Stomach (tissue), 4 donors: ENCODE measurements at regions not wholly inside any gene's neighbourhood (a gene's known extent, or its start where the extent isn't known, plus 50 kb on each side); places are given as distances from the start of the nearest gene placed in this dataset.

Source experiments
- POLR2A ChIP-seq, 4 donors: fragments of 450-650 bp; IDR thresholded peaks; one replicate each; pipeline ENCODE4 v1.6.1; 2016; ENCODE audit warnings: antibody characterized with exemption in 4 of 4, control low read depth in 2 of 4, mild to moderate bottlenecking in 1 of 4, moderate library complexity in 1 of 4
- TF ChIP-seq, protein P1 (sequence below), 7 experiments: fragments of 450-650 bp in 4 of 7; fragments of 200-600 bp in 3 of 7; sonication (generic) in 3 of 7; IDR thresholded peaks; one replicate each; pipeline ENCODE4 v1.5.1; 2016 to 2019; ENCODE audit warnings: antibody characterized with exemption in 7 of 7, control low read depth in 2 of 7, mild to moderate bottlenecking in 1 of 7

- TF ChIP-seq, protein P1, sequence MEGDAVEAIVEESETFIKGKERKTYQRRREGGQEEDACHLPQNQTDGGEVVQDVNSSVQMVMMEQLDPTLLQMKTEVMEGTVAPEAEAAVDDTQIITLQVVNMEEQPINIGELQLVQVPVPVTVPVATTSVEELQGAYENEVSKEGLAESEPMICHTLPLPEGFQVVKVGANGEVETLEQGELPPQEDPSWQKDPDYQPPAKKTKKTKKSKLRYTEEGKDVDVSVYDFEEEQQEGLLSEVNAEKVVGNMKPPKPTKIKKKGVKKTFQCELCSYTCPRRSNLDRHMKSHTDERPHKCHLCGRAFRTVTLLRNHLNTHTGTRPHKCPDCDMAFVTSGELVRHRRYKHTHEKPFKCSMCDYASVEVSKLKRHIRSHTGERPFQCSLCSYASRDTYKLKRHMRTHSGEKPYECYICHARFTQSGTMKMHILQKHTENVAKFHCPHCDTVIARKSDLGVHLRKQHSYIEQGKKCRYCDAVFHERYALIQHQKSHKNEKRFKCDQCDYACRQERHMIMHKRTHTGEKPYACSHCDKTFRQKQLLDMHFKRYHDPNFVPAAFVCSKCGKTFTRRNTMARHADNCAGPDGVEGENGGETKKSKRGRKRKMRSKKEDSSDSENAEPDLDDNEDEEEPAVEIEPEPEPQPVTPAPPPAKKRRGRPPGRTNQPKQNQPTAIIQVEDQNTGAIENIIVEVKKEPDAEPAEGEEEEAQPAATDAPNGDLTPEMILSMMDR (IDR thresholded peaks at IDR 0.05) = no peak
- TF ChIP-seq POLR2A (IDR thresholded peaks at IDR 0.05) = no peak
These were observed 95.7 kb upstream of the CELF2 start for GRCh38 chr10:10921826-10922461.
